NCI-H2029 (cell line): ENCODE measurements at regions not wholly inside any gene's neighbourhood (a gene's known extent, or its start where the extent isn't known, plus 50 kb on each side); places are given as distances from the start of the nearest gene placed in this dataset.

Experiments
- DNase-seq: peaks from one replicate; lab custom pipeline; 2025; lab: John Stamatoyannopoulos, UW

DNA sequence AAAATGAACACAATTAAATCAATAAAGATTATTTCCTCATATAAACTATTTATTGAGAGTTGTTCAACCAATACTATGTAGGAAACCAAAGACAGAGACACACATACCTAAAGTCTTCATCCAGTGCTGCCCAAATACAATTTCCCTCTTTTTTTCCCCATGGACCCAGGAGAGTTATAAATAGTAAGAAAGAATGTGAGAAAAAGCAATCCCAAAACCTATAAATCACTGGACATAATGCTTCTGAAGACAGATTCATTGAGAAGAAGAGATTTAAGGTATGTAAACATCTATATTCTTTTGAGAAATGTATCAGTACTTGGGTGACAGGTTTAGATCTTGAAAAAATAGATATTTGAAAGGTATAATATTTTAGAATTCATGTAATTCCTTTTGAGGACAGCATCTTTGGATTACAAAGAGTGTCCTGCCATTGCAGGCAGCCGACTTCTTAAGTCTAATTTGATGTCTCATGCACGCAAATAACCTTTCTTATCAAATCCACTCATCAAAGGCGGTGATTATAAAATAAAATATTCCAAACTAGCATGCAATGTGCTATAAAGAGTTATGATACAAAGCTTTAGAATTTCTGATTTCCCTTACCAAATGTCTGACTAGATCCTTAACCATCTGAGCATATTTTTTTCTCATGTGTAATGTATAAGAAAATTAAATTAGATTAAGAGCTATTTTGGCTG is 739.4 kb downstream of the LIG4 start:
- DNase-seq, result no peak

DNA sequence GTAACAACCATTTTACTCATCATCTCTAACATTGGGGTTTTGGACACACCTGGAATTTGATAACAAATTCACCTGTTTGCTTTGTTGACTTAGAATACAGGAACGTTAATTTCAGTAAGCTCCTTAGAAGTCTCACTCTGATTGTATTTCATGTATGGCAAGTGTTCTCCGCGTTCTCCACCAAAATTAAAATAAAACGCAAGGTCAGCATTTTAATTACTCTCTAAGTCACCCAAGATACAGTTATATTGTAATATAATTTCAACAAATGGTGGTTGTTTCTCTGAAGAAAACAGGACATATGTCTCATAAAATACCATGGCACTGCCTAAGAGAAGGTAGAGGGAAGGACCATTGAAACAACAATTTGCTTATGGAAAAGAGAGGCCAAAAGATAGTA is 742.1 kb downstream of the LIG4 start:
- no peak for DNase-seq

DNA sequence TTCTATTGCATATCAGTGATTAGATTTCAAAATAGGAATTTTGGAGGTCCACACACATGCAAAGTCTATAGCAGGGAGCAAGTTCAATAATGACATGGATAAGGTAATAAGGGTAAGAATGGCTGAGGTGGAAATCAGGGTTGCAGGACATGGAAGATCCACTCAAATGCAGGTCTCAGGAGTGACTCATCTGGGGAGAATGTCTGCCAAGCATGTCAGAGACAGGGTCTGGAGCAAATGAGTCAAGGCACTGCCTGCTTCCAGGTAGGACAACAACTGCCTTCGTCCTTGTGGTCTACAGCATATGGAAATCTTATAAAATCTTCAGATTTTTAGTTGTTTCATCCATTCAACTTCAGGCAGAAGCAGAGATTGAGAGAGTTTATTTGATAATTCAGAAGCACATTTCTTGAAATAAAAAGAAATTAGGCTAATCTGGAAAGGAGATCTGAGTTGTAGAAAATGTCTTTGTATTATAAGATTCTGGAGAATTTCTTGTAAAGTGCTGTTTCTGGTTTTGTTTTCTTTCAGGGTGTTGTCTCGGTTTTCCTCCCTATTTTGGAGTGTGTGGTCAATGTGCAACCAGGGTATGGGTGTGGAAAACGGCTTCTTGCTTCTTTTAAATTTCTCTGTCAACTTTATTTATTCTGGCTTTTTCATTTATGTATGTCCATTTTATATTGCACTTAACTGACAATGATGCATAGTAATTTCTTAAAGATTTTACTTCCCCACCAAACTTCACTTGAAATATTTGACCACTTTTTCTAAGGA is 748.8 kb downstream of the LIG4 start:
- DNase-seq, result no peak

DNA sequence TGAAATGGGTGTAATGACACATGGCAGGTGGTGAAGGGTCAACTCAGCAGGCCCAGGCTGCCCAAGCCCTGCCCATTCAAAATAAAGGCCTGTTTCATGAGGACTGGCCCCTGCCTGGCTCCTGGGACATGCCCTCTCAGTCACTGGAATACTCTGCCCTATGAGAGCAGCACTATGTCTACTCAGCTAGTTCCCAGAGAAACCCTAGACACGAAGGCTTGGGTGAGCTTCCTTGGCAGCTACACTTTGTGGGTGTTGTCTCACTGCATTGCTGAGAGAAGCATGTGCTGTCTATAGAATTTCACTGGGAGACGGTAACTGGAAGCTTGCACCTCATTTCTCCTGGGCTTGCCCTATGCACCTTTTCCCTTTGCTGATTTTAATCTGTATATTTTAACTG is 752.8 kb downstream of the LIG4 start:
- peak; percentile 18 for DNase-seq

DNA sequence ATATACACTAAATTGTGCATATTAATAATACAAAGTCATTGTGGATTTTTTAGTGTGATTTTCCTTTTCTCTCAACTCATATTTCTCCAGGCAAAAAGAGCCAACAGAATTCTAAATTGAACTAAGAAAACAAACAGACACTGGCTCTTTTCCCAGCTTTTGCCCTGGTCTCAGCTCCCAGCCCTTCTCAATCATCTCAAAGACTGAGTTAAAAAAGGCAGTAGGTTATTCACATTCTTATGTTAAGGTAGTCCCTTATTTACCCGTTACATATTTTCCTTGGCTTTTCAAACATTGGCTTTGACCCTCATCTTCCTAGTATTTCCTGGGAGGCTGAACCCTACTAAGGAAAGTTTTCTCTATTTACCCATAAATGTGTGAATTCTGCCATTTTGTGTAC is 753.6 kb downstream of the LIG4 start:
- DNase-seq, result no peak

DNA sequence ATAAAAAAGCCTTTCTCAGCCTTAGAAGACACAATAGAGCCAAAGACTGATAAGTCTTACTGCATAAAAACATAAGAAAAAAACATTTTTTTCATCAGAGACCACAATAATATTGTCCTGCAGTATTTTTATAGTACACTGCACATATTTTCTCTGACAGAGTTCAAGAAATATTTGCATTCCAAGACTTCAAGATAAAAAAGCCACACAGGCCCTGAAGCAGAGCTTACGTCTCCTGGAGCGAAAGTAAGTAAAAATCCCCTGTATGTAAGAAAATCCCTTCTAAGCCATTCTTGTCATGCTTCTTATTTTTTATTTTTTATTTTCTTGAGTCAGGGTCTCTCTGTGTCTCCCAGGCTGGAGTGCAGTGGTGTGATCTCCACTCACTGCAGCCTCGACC is 755.9 kb downstream of the LIG4 start:
- no peak for DNase-seq

DNA sequence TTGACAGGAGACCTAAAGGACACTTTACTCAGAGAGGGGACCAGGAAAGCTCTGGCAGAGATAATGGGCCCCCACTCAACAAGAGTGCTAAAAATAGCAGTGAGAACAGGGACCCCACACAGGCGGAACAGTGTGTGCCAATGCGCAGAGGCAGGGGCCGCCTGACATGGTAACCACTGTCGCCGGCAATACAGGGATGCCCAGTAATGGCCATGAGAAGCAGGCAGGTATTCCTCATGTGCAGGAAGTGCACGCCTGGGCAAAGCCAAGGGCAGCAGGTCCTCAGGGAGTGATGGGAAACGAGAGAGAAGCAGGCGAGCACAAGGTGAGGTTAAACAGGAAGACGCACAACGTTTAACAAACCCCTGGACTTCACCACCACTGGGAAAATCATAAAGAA is 757.1 kb downstream of the LIG4 start:
- peak; percentile 33 for DNase-seq

DNA sequence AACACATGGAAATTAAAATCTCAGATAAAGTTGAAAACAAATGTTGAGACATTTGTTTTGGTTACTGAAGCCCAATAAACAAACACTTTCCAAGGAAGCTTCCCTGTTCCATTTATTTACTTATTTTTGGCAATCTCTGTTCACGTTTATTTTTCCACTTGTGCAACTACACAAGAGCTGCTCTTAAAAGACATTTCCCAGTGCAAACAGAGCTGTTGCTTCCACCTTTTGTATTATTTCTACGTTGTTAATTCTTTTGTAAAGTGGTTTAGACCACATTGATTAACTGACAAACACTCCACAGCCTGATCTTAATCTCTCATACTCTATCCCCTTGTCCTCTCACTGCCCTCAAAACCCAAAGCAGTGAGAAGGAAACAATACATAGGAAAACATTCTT is 757.6 kb downstream of the LIG4 start:
- peak; percentile 62 for DNase-seq

DNA sequence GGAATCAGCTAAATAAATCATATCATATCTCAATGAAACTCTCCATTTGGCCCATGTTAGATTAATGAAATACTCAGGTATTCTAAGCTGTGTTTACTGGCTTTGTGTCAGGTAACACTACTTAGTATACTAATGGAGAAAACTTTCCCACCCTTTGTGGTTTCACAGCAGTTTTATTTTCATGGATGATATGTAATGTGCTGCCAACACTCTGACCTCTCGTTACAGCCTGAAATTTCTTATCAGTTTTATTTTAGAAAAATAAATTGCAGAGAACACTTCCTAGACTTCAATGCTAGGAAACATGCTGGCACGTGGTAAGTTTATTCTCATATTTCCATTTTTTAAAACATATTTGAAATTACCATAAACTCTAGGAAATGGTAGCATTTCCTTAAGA is 758.9 kb downstream of the LIG4 start:
- DNase-seq, result no peak

DNA sequence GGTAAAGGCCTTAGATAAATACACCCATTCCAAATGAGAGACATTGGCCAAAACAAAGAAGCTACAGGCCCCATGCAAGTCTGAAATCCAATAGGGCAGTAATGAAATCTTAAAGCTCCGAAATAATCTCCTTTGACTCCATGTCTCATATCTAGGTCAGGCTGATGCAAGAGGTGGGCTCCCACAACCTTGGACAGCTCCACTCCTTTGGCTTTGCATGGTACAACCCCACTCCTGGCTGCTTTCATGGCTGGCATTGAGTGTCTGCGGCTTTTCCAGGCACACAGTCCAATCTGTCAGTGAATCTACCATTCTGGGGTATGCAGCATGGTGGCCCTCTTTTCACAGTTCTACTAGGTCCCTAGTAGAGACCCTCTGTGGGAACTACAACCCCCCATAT is 762.5 kb downstream of the LIG4 start:
- DNase-seq, result no peak

DNA sequence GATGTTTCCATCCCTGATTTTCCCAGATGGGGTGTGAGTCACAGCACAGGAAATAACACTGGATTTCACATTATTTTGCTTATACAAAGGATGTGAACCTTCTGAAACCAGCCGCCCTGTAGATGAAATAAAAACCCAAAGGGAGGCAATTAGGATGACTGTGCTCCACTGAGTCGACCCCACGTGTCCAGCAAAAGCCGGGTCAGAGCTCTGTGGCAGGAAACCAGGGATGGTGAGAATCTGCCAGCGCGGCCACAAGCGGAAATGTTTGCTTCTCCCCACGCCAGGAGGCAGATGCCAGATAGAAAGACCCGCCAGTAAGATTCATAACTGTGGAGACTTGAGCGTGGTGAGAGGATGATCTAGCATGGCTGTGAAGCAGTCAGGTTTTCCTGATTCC is 764.4 kb downstream of the LIG4 start:
- no peak for DNase-seq

DNA sequence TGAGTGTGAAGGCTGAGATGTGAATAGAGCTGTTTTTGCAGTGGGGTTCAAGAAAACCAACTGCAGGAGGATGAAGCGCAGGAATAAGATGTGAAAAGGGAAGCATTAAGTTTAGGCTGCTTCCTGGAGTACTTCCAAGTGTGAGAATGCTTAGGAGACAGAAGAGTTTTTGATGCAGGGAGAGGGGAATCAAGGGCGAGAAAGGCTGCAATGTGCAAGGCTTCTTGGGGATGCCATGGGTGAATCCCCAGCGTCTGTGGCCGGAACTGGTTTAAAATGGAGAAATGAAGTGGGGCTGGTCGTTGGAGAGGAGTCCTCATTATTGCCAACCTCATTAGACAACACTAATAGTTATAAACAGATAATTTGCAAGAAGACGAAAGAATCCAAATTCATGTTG is 764.9 kb downstream of the LIG4 start:
- DNase-seq, result no peak

DNA sequence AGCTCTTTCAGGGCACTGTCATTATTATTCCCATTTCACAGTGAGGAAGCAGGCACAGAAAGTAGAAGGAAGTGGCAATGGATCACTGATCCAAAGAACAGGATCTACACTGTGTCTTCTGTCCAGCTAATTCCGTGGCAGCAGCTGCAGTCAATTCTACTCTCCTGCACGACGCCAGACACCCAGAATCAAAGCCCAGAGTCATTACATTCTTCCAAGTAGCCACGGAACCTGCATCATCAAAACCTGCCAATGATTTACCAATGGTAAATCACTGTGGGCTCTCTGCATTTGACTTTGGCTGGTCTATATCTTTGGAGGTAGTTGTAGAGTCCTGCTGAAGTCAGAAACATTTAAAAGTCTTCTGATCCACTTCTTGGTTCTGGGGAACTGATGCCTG is 767.7 kb downstream of the LIG4 start:
- DNase-seq, result no peak

DNA sequence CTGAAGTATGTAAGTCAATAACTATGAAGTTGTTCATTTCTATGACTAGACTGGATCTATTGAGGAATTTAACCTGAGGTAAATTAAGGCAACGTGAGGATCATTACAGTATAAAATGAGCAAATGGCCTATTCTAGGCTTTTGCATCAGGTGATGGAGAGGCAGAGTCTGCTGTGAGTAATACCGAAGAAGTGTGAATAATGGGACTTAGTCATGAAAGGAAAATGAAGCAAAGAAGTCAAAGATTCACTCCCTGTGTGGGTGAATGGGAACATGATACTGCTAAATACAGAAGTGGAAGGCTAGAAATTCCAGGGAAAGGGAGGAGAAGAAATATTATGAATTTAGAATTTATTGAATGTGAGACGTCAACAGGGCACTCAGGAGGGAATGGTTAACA is 774.1 kb downstream of the LIG4 start:
- no peak for DNase-seq

DNA sequence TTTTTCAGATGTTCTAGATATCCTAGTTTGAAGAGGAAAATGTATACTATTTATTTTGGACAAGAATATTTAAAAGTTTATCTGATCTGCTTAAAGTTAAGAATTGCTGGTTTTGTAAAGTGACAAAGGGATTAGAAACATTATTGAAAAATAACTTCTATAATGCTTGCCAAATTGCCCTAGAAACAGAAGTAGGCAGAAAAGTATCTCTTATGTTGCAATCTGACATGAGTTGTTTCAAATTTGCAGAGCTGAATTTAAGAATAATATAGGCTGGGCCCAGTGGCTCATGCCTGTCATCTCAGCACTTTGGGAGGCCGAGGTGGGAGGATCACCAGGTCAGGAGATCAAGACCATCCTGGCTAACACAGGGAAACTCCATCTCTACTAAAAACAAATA is 777.1 kb downstream of the LIG4 start:
- DNase-seq, result no peak

DNA sequence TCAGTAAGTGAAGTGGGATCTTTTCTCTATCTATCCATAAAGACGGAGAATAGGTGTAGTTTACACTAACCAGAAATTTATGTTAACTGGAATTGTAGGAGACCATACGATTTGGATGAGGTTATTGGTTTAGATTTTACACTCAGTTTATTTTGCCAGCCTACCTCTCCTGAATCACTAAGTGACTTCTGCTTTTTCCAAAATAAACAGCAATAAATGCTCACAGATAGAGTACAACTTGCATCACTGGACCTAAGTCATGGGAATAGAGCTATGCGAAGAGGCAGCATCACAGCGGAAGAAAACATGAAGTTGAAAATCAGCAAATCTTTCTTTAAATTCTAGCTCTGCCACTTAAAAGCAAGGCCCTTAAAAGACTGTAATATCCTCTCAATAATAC is 781.0 kb downstream of the LIG4 start:
- DNase-seq, result no peak

DNA sequence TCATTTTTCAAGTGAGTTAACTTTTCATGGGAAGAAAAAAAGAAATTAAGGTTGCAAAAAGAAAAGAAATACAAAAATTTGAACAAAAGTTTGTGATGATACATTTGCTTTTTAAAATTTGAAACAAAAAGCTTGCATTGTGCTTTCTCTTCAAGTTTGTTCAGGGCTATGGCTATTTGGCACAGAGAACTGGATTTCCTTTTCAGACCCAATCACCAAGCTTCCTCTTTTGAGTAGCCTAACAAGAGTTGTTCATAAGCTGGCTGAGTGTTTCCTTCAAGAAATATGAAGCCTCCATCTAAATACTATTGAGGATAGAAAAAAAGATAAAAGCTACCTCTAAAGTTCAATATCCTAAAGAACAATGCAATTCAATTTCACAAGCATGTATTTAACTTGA is 787.8 kb downstream of the LIG4 start:
- no peak for DNase-seq

DNA sequence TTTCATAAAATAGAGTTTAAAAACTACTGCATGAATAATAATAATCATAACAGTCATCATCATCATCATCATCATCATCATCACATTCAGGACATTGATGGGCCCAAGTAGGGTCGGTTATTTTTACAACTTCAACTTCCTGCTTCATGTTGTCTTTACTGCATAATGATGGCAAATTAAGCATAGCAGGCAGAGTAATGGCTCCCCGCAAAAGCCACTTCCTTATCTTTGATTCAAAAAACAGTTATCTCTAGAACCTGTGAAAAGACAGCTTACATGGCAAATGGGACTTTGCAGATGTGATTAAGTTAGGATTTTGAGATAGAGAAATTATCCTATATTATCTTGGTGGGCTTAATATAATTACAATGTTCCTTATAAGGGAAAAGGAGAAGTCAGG is 792.9 kb downstream of the LIG4 start:
- no peak for DNase-seq

DNA sequence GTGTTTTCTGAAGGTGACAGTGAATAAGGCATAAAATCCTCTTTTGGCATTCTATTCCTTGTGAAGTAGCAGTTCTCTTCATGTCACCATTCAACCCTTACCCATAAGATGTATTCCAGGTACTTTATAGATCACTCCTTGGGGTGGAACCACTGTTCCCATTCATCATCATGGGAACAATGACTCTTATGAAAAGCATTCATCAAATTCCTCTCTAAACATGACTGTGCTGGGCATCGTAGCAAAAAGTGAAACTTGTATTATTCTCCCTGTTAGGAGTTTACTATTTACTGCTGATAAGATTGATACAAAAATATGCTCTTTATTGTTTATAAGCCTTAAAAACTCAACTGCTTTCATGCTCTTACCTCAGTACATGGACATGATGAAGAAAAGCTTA is 793.4 kb downstream of the LIG4 start:
- DNase-seq, result no peak

DNA sequence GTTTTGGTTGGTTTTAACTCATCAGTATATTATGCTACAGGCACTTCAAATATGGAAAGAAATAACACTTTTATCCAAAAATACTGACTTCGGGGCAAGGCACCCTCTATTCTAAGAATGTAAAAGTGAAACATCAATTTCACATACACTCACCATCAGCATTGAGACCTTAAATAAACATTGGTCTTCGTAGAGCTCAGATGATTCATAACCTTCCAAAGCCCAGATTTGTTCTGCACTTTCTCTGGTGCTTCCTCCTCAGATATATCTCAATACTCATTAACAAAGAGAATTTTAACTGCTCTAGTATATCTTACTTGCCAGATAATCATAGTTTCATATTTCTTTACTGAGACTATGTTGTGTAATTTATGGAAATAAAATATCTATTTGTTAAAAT is 794.3 kb downstream of the LIG4 start:
- DNase-seq, result peak; percentile 11

DNA sequence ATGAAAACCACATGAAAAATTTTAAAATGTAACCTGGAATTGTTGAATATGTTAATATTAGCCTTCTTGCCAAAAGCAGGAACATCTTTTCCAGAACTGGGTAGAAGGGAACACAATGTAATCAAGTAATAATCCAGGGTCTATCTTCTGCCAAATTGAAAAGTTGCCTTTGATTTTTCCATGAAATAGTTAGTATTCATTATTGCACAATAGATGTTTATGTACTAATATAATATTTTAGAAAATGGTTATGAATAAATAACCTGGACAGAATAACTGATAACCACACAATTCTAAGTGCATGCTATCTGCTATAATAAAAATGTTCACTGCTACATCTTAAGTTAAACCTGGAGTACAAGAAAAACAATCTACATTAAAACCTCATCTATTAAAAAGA is 802.3 kb downstream of the LIG4 start:
- no peak for DNase-seq

DNA sequence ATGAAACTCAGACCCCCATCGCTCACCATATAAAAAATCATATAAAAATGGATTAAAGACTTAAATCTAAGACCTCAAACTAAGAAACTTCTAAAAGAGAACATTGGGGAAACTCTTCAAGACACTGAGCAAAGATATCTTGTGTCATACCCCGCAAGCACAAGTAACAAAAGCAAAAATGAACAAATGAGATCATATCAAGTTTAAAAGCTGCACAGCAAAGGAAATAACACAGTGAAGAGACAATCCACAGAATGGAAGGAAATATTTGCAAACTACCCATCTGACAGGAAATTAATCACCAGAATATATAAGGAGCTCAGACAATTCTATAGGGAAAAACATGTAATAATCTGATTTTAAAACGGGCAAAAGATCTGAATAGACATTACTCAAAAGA is 808.3 kb downstream of the LIG4 start:
- DNase-seq, result no peak

DNA sequence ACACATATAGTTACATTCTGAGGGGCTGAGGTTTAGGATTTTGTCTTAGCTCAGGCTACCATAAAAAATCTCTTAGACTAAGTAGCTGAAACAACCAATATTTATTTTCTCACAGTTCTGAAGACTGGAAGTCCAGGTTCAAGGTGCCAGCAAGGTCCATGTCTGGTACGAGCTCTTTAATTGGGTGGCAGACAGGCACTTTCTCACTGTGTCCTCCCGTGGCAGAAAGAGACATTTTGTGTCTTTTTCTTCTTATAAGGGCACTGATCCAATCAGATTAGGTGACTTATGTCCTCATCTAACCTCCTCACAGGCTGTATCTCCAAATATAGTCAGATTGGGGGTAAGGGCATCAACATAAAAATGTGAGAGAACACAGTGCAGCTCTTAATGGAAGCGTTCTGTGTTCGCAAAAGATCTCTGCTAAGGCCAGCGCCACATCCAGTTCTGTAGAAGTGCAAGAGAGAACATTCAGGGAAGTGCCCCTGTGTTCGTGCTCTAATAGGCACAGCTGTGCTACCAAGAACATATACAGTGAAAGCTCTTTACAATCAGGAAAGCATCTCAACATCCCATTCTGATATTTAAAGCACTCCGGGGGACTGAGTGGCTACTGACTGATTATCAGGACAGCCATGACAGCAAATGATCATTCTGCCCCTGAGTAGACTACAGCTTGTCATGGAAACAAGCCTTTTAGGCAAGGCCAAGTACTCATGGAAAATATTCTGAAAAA is 819.2 kb downstream of the LIG4 start:
- DNase-seq, result no peak
